Duodenal mucosa (tissue), 2 donors: ENCODE measurements at regions not wholly inside any gene's neighbourhood (a gene's known extent, or its start where the extent isn't known, plus 50 kb on each side); places are given as distances from the start of the nearest gene placed in this dataset.

Source experiments
- H3K27ac ChIP-seq: one replicate; pipeline ENCODE4 v1.7.0; 2013; ENCODE audit warnings: low read depth, low read length
- H3K27me3 ChIP-seq, 2 donors: one replicate each; pipeline ENCODE4 v1.7.0; 2013; ENCODE audit warnings: low read length in 2 of 2, control low read depth in 1 of 2; ENCODE audit not compliant: insufficient read depth in 2 of 2, control insufficient read depth in 1 of 2
- H3K36me3 ChIP-seq, 2 donors: one replicate each; pipeline ENCODE4 v1.7.0; 2013; ENCODE audit warnings: low read length in 2 of 2, control low read depth in 1 of 2; ENCODE audit not compliant: insufficient read depth in 2 of 2, control insufficient read depth in 1 of 2
- H3K4me1 ChIP-seq, 2 donors: one replicate each; pipeline ENCODE4 v1.7.0; 2013; ENCODE audit warnings: low read length in 2 of 2, control low read depth in 1 of 2; ENCODE audit not compliant: insufficient read depth in 2 of 2, control insufficient read depth in 1 of 2
- H3K4me3 ChIP-seq, 2 donors: one replicate each; pipeline ENCODE4 v1.7.0; 2013; ENCODE audit warnings: low read length in 2 of 2, low read depth in 1 of 2
- H3K9ac ChIP-seq, 2 donors: one replicate each; pipeline ENCODE4 v1.7.0; 2013; ENCODE audit warnings: low read length in 2 of 2, low read depth in 1 of 2
- H3K9me3 ChIP-seq, 2 donors: one replicate each; pipeline ENCODE4 v1.7.0; 2013; ENCODE audit warnings: low read length in 2 of 2, control low read depth in 1 of 2; ENCODE audit not compliant: control insufficient read depth in 1 of 2

- Histone ChIP-seq H3K9ac (no peak overlapping the region), H3K27ac (no peak overlapping the region), H3K27me3 (no peaks in the 10 kb centered on the region), H3K4me3 (no peak overlapping the region), H3K36me3 (no peaks in the 10 kb centered on the region), H3K4me1 (no peaks in the 10 kb centered on the region), H3K9me3 (no peaks in the 10 kb centered on the region)
These were observed 451.5 kb upstream of the CITED2 start for GRCh38 chr6:139825935-139826374.

- Histone ChIP-seq H3K4me3 (no peak overlapping the region), H3K9ac (no peak overlapping the region), H3K27ac (no peak overlapping the region), H3K36me3 (no peaks in the 10 kb centered on the region), H3K4me1 (no peaks in the 10 kb centered on the region), H3K27me3 (no peaks in the 10 kb centered on the region), H3K9me3 (no peaks in the 10 kb centered on the region)
These were observed 450.4 kb upstream of the CITED2 start for GRCh38 chr6:139824864-139825263.

GRCh38 chr6:139823808-139824126 lies 449.3 kb upstream of the CITED2 start:
- Histone ChIP-seq H3K36me3 (no peaks in the 10 kb centered on the region), H3K4me1 (no peaks in the 10 kb centered on the region), H3K27me3 (no peaks in the 10 kb centered on the region), H3K9ac (no peak overlapping the region), H3K27ac (no peak overlapping the region), H3K4me3 (no peak overlapping the region), H3K9me3 (no peaks in the 10 kb centered on the region)

GRCh38 chr6:139823099-139823807 lies 448.8 kb upstream of the CITED2 start:
- no peak overlapping the region for H3K27ac ChIP-seq
- H3K36me3 ChIP-seq, result no peaks in the 10 kb centered on the region
- no peaks in the 10 kb centered on the region for H3K9me3 ChIP-seq
- no peaks in the 10 kb centered on the region for H3K4me1 ChIP-seq
- no peak overlapping the region for H3K4me3 ChIP-seq
- no peaks in the 10 kb centered on the region for H3K27me3 ChIP-seq
- H3K9ac ChIP-seq, result no peak overlapping the region

- H3K4me1 ChIP-seq, result no peaks in the 10 kb centered on the region
- H3K36me3 ChIP-seq, result no peaks in the 10 kb centered on the region
- H3K27ac ChIP-seq, result no peak overlapping the region
- no peaks in the 10 kb centered on the region for H3K27me3 ChIP-seq
- H3K4me3 ChIP-seq, result no peak overlapping the region
- H3K9me3 ChIP-seq, result no peaks in the 10 kb centered on the region
- no peak overlapping the region for H3K9ac ChIP-seq
These were observed 447.3 kb upstream of the CITED2 start for GRCh38 chr6:139821676-139822223.

GRCh38 chr6:139820210-139820609 lies 445.8 kb upstream of the CITED2 start:
- H3K27ac ChIP-seq, result no peak overlapping the region
- no peaks in the 10 kb centered on the region for H3K4me1 ChIP-seq
- H3K9ac ChIP-seq, result no peak overlapping the region
- no peak overlapping the region for H3K4me3 ChIP-seq
- no peaks in the 10 kb centered on the region for H3K36me3 ChIP-seq
- H3K27me3 ChIP-seq, result no peaks in the 10 kb centered on the region
- peaks cover 0 to 1% of the 10 kb centered on the region in 2 donors for H3K9me3 ChIP-seq

- no peaks in the 10 kb centered on the region for H3K4me1 ChIP-seq
- H3K27ac ChIP-seq, result no peak overlapping the region
These were observed 445.3 kb upstream of the CITED2 start for GRCh38 chr6:139819776-139820175.

GRCh38 chr6:139812939-139813338 lies 438.5 kb upstream of the CITED2 start:
- no peak overlapping the region for H3K27ac ChIP-seq
- H3K9ac ChIP-seq, result no peak overlapping the region
- H3K4me3 ChIP-seq, result no peak overlapping the region
- peaks cover 0 to 1% of the 10 kb centered on the region in 2 donors for H3K9me3 ChIP-seq
- H3K36me3 ChIP-seq, result no peaks in the 10 kb centered on the region
- no peaks in the 10 kb centered on the region for H3K4me1 ChIP-seq
- H3K27me3 ChIP-seq, result no peaks in the 10 kb centered on the region

More at GRCh38 chr6:139819776-139820175, 445.3 kb upstream of the CITED2 start:
- Histone ChIP-seq H3K9ac (no peak overlapping the region), H3K36me3 (no peaks in the 10 kb centered on the region), H3K4me3 (no peak overlapping the region), H3K27me3 (no peaks in the 10 kb centered on the region), H3K9me3 (peaks cover 0 to 1% of the 10 kb centered on the region in 2 donors)

GRCh38 chr6:139801571-139802321 lies 427.3 kb upstream of the CITED2 start:
- peaks cover 3 to 6% of the 10 kb centered on the region in 2 donors for H3K9me3 ChIP-seq
- H3K36me3 ChIP-seq, result no peaks in the 10 kb centered on the region
- no peak overlapping the region for H3K4me3 ChIP-seq
- H3K9ac ChIP-seq, result no peak overlapping the region
- H3K4me1 ChIP-seq, result no peaks in the 10 kb centered on the region
- H3K27me3 ChIP-seq, result no peaks in the 10 kb centered on the region
- H3K27ac ChIP-seq, result no peak overlapping the region

GRCh38 chr6:139800837-139801236 lies 426.4 kb upstream of the CITED2 start:
- H3K9me3 ChIP-seq, result peaks cover 3 to 6% of the 10 kb centered on the region in 2 donors
- no peaks in the 10 kb centered on the region for H3K4me1 ChIP-seq
- H3K36me3 ChIP-seq, result no peaks in the 10 kb centered on the region
- no peaks in the 10 kb centered on the region for H3K27me3 ChIP-seq
- no peak overlapping the region for H3K27ac ChIP-seq
- H3K9ac ChIP-seq, result no peak overlapping the region
- no peak overlapping the region for H3K4me3 ChIP-seq
